ENCODE measurements at regions not wholly inside any gene's neighbourhood (a gene's known extent, or its start where the extent isn't known, plus 50 kb on each side); places are given as distances from the start of the nearest gene placed in this dataset.

- DNase-seq (ENCODE audit: low read depth in 2 of 2): peak; percentile 21 to 44
- peak; percentile 41 for TF ChIP-seq CTCF (IDR thresholded peaks at IDR 0.05; ENCODE audit: low read depth, low read length)
- no peak overlapping the region for H3K4me3 ChIP-seq (replicated peaks in 1 of 2; ENCODE audit: low read depth in 2 of 2, low read length in 2 of 2)
Observed at GRCh38 chr3:34015204-34016142, 217.0 kb downstream of the PDCD6IP start.

- DNase-seq (ENCODE audit: low read depth in 2 of 2): no peak
- TF ChIP-seq CTCF (IDR thresholded peaks at IDR 0.05; ENCODE audit: low read depth, low read length): no peak
- no peak overlapping the region for H3K4me3 ChIP-seq (replicated peaks in 1 of 2; ENCODE audit: low read depth in 2 of 2, low read length in 2 of 2)
Observed at GRCh38 chr3:34016925-34017587, 218.6 kb downstream of the PDCD6IP start.

GRCh38 chr3:34017757-34018156 lies 219.3 kb downstream of the PDCD6IP start:
- no peak for DNase-seq (ENCODE audit: low read depth in 2 of 2)
- no peak for TF ChIP-seq CTCF (IDR thresholded peaks at IDR 0.05; ENCODE audit: low read depth, low read length)
- H3K4me3 ChIP-seq (replicated peaks in 1 of 2; ENCODE audit: low read depth in 2 of 2, low read length in 2 of 2): no peak overlapping the region

- no peak for TF ChIP-seq CTCF (IDR thresholded peaks at IDR 0.05; ENCODE audit: low read depth, low read length)
- DNase-seq (ENCODE audit: low read depth in 2 of 2): no peak
- H3K4me3 ChIP-seq (replicated peaks in 1 of 2; ENCODE audit: low read depth in 2 of 2, low read length in 2 of 2): no peak overlapping the region
Observed at GRCh38 chr3:34019158-34019557, 220.7 kb downstream of the PDCD6IP start.

- no peak overlapping the region for H3K4me3 ChIP-seq (replicated peaks in 1 of 2; ENCODE audit: low read depth in 2 of 2, low read length in 2 of 2)
- no peak for DNase-seq (ENCODE audit: low read depth in 2 of 2)
- no peak for TF ChIP-seq CTCF (IDR thresholded peaks at IDR 0.05; ENCODE audit: low read depth, low read length)
Observed at GRCh38 chr3:34020170-34020569, 221.7 kb downstream of the PDCD6IP start.

- H3K4me3 ChIP-seq (replicated peaks in 1 of 2; ENCODE audit: low read depth in 2 of 2, low read length in 2 of 2): no peak overlapping the region
- no peak for DNase-seq (ENCODE audit: low read depth in 2 of 2)
- TF ChIP-seq CTCF (IDR thresholded peaks at IDR 0.05; ENCODE audit: low read depth, low read length): no peak
Observed at GRCh38 chr3:34020726-34021680, 222.6 kb downstream of the PDCD6IP start.
